Naive thymus-derived CD8-positive, alpha-beta T cell (primary cell): ENCODE measurements at regions not wholly inside any gene's neighbourhood (a gene's known extent, or its start where the extent isn't known, plus 50 kb on each side); places are given as distances from the start of the nearest gene placed in this dataset.

Source experiments
- ATAC-seq, 2 donors: fragments of 150-1000 bp; cut with Tn5 transposase in 1 of 2; sonication (Bioruptor Pico), chemical (Tn5 transposase) in 1 of 2; 1 replicate in 1 of 2; 2 replicates in 1 of 2; pipeline ENCODE4 v1.10.0; 2021; ENCODE audit warnings: mild to moderate bottlenecking in 2 of 2, moderate library complexity in 2 of 2
- POLR2A ChIA-PET: fragments of 350-600 bp; sonication (Branson Sonifier 250); formaldehyde crosslinking; loops from one replicate; lab custom pipeline; 2021; ENCODE audit warnings: antibody characterized with exemption; lab: Charles Lee
- DNase-seq, 10 donors: peaks; one replicate each; pipeline versions ENCODE4 v3.0.0 to v3.0.0-alpha.2; 2020 to 2022
- H3K27ac Mint-ChIP-seq, 10 donors: one replicate each; pipeline ENCODE4 v1.8.0; 2020 to 2022; ENCODE audit warnings: mild to moderate bottlenecking in 10 of 10, mixed read lengths in 10 of 10, moderate library complexity in 4 of 10, inconsistent platforms in 1 of 10
- H3K27me3 Mint-ChIP-seq, 5 donors: one replicate each; pipeline ENCODE4 v1.8.0; 2021 to 2022; ENCODE audit warnings: mixed read lengths in 5 of 5
- H3K36me3 Mint-ChIP-seq, 3 donors: one replicate each; pipeline ENCODE4 v1.8.0; 2020 to 2022; ENCODE audit warnings: mixed read lengths in 3 of 3, mild to moderate bottlenecking in 2 of 3, inconsistent platforms in 1 of 3
- H3K4me1 Mint-ChIP-seq, 4 donors: one replicate each; pipeline ENCODE4 v1.8.0; 2021 to 2022; ENCODE audit warnings: mixed read lengths in 4 of 4
- H3K4me3 Mint-ChIP-seq, 10 donors: one replicate each; pipeline ENCODE4 v1.8.0; 2020 to 2022; ENCODE audit warnings: mild to moderate bottlenecking in 10 of 10, mixed read lengths in 10 of 10, moderate library complexity in 6 of 10, inconsistent platforms in 1 of 10
- H3K9me3 Mint-ChIP-seq, 9 donors: one replicate each; pipeline ENCODE4 v1.8.0; 2020 to 2022; ENCODE audit warnings: mixed read lengths in 9 of 9, mild to moderate bottlenecking in 3 of 9, inconsistent platforms in 1 of 9, moderate library complexity in 1 of 9

GRCh38 chr2:217749008-217749407, 253.8 kb downstream of the TNS1 start:
- ATAC-seq, result no peak
- no peaks in the 10 kb centered on the region for H3K9me3 Mint-ChIP-seq
- POLR2A ChIA-PET, result no interaction called here
- DNase-seq, result no peak
- no peak overlapping the region for H3K4me3 Mint-ChIP-seq
- no peak overlapping the region for H3K27ac Mint-ChIP-seq
- H3K36me3 Mint-ChIP-seq, result no peaks in the 10 kb centered on the region
- peaks cover 0 to 3% (median 0%) of the 10 kb centered on the region in 5 donors for H3K27me3 Mint-ChIP-seq
- H3K4me1 Mint-ChIP-seq, result peaks cover 0 to 7% (median 6%) of the 10 kb centered on the region in 4 donors

- H3K27ac Mint-ChIP-seq, result peak overlapping the region in 2 of 10 donors; percentile 36 to 72
- POLR2A ChIA-PET, result no interaction called here
- H3K9me3 Mint-ChIP-seq, result no peaks in the 10 kb centered on the region
- no peaks in the 10 kb centered on the region for H3K36me3 Mint-ChIP-seq
- no peak for ATAC-seq
- no peak for DNase-seq
- peaks cover 0 to under 1% (median 0%) of the 10 kb centered on the region in 5 donors for H3K27me3 Mint-ChIP-seq
- H3K4me3 Mint-ChIP-seq, result no peak overlapping the region
- peaks cover 1 to 5% (median 3%) of the 10 kb centered on the region in 4 donors for H3K4me1 Mint-ChIP-seq
Observed at GRCh38 chr2:217746808-217747207, 256.0 kb downstream of the TNS1 start.

GRCh38 chr2:217743966-217744761, 258.6 kb downstream of the TNS1 start:
- ATAC-seq (no peak), DNase-seq (no peak)
- H3K4me1 Mint-ChIP-seq, result peaks cover 0 to 5% (median 2%) of the 10 kb centered on the region in 4 donors
- POLR2A ChIA-PET, result no interaction called here
- no peaks in the 10 kb centered on the region for H3K36me3 Mint-ChIP-seq
- H3K9me3 Mint-ChIP-seq, result no peaks in the 10 kb centered on the region
- H3K4me3 Mint-ChIP-seq, result no peak overlapping the region
- H3K27ac Mint-ChIP-seq, result no peak overlapping the region
- no peaks in the 10 kb centered on the region for H3K27me3 Mint-ChIP-seq

- no peak for ATAC-seq
- H3K4me1 Mint-ChIP-seq, result peaks cover 0 to 5% (median 2%) of the 10 kb centered on the region in 4 donors
- H3K9me3 Mint-ChIP-seq, result no peaks in the 10 kb centered on the region
- no peak overlapping the region for H3K27ac Mint-ChIP-seq
- H3K36me3 Mint-ChIP-seq, result no peaks in the 10 kb centered on the region
- H3K4me3 Mint-ChIP-seq, result no peak overlapping the region
- no peak for DNase-seq
- H3K27me3 Mint-ChIP-seq, result no peaks in the 10 kb centered on the region
- POLR2A ChIA-PET, result no interaction called here
Observed at GRCh38 chr2:217743407-217743806, 259.4 kb downstream of the TNS1 start.

- Mint-ChIP-seq H3K27ac (peak overlapping the region in 1 of 10 donors; percentile 2), H3K4me3 (no peak overlapping the region), H3K4me1 (peaks cover 0 to 5% (median 1%) of the 10 kb centered on the region in 4 donors), H3K36me3 (no peaks in the 10 kb centered on the region), H3K9me3 (no peaks in the 10 kb centered on the region), H3K27me3 (no peaks in the 10 kb centered on the region)
- DNase-seq (no peak), ATAC-seq (no peak)
- POLR2A ChIA-PET, result no interaction called here
Observed at GRCh38 chr2:217742841-217743240, 260.0 kb downstream of the TNS1 start.

GRCh38 chr2:217742276-217742675, 260.5 kb downstream of the TNS1 start:
- Mint-ChIP-seq H3K9me3 (no peaks in the 10 kb centered on the region), H3K4me3 (no peak overlapping the region), H3K4me1 (peaks cover 0 to 5% (median 1%) of the 10 kb centered on the region in 4 donors), H3K27me3 (no peaks in the 10 kb centered on the region), H3K36me3 (no peaks in the 10 kb centered on the region), H3K27ac (no peak overlapping the region)
- DNase-seq, result no peak
- POLR2A ChIA-PET, result no interaction called here
- ATAC-seq, result no peak

GRCh38 chr2:217741381-217741955, 261.3 kb downstream of the TNS1 start:
- POLR2A ChIA-PET, result no interaction called here
- H3K27me3 Mint-ChIP-seq, result no peaks in the 10 kb centered on the region
- H3K4me3 Mint-ChIP-seq, result no peak overlapping the region
- H3K27ac Mint-ChIP-seq, result no peak overlapping the region
- ATAC-seq (no peak), DNase-seq (no peak)
- peaks cover 0 to 5% (median 1%) of the 10 kb centered on the region in 4 donors for H3K4me1 Mint-ChIP-seq
- H3K9me3 Mint-ChIP-seq, result no peaks in the 10 kb centered on the region
- no peaks in the 10 kb centered on the region for H3K36me3 Mint-ChIP-seq

GRCh38 chr2:217740756-217741155, 262.0 kb downstream of the TNS1 start:
- Mint-ChIP-seq H3K36me3 (no peaks in the 10 kb centered on the region), H3K27me3 (no peaks in the 10 kb centered on the region), H3K4me1 (peaks cover 0 to 5% (median 1%) of the 10 kb centered on the region in 4 donors), H3K4me3 (no peak overlapping the region), H3K27ac (no peak overlapping the region), H3K9me3 (no peaks in the 10 kb centered on the region)
- no peak for ATAC-seq
- DNase-seq, result no peak
- POLR2A ChIA-PET, result no interaction called here

GRCh38 chr2:217740178-217740577, 262.6 kb downstream of the TNS1 start:
- POLR2A ChIA-PET, result no interaction called here
- no peak overlapping the region for H3K27ac Mint-ChIP-seq
- H3K4me3 Mint-ChIP-seq, result no peak overlapping the region
- H3K9me3 Mint-ChIP-seq, result no peaks in the 10 kb centered on the region
- no peaks in the 10 kb centered on the region for H3K27me3 Mint-ChIP-seq
- peaks cover 6 to 9% (median 6%) of the 10 kb centered on the region in 4 donors for H3K4me1 Mint-ChIP-seq
- DNase-seq, result no peak
- no peaks in the 10 kb centered on the region for H3K36me3 Mint-ChIP-seq
- no peak for ATAC-seq

GRCh38 chr2:217739741-217740140, 263.1 kb downstream of the TNS1 start:
- no peaks in the 10 kb centered on the region for H3K36me3 Mint-ChIP-seq
- no peak for ATAC-seq
- H3K9me3 Mint-ChIP-seq, result no peaks in the 10 kb centered on the region
- H3K27ac Mint-ChIP-seq, result no peak overlapping the region
- DNase-seq, result no peak
- H3K4me1 Mint-ChIP-seq, result peaks cover 9 to 13% (median 10%) of the 10 kb centered on the region in 4 donors
- no peaks in the 10 kb centered on the region for H3K27me3 Mint-ChIP-seq
- no peak overlapping the region for H3K4me3 Mint-ChIP-seq
- POLR2A ChIA-PET, result no interaction called here

GRCh38 chr2:217738061-217738460, 264.7 kb downstream of the TNS1 start:
- Mint-ChIP-seq H3K36me3 (no peaks in the 10 kb centered on the region), H3K9me3 (no peaks in the 10 kb centered on the region), H3K27me3 (no peaks in the 10 kb centered on the region), H3K27ac (no peak overlapping the region), H3K4me1 (peaks cover 17 to 23% (median 22%) of the 10 kb centered on the region in 4 donors), H3K4me3 (no peak overlapping the region)
- POLR2A ChIA-PET, result no interaction called here
- no peak for ATAC-seq
- no peak for DNase-seq

GRCh38 chr2:217736776-217737550, 265.8 kb downstream of the TNS1 start:
- Mint-ChIP-seq H3K27ac (peak overlapping the region in 2 of 10 donors; percentile 48 to 66), H3K4me1 (peaks cover 14 to 23% (median 19%) of the 10 kb centered on the region in 4 donors), H3K4me3 (no peak overlapping the region), H3K27me3 (no peaks in the 10 kb centered on the region), H3K36me3 (no peaks in the 10 kb centered on the region), H3K9me3 (no peaks in the 10 kb centered on the region)
- ATAC-seq, result no peak
- DNase-seq, result no peak
- POLR2A ChIA-PET, result no interaction called here

GRCh38 chr2:217735899-217736298, 266.9 kb downstream of the TNS1 start:
- Mint-ChIP-seq H3K9me3 (no peaks in the 10 kb centered on the region), H3K27me3 (no peaks in the 10 kb centered on the region), H3K4me3 (no peak overlapping the region), H3K4me1 (peaks cover 14 to 23% (median 19%) of the 10 kb centered on the region in 4 donors), H3K36me3 (no peaks in the 10 kb centered on the region), H3K27ac (peak overlapping the region in 3 of 10 donors; percentile 9 to 65 (median 42))
- POLR2A ChIA-PET, result no interaction called here
- ATAC-seq (no peak), DNase-seq (no peak)
